ENCODE measurements at regions not wholly inside any gene's neighbourhood (a gene's known extent, or its start where the extent isn't known, plus 50 kb on each side); places are given as distances from the start of the nearest gene placed in this dataset.

GRCh38 chr13:34416971-34417380 is 525.1 kb upstream of the NBEA start:
- Histone ChIP-seq H3K9ac (ENCODE audit: low read depth in 1 of 2, low read length in 2 of 2) (no peak overlapping the region), H3K4me3 (ENCODE audit: low read depth in 1 of 3, low read length in 3 of 3) (no peak overlapping the region), H3K36me3 (ENCODE audit: control insufficient read depth in 4 of 4, insufficient read depth in 3 of 4, low read depth in 1 of 4, low read length in 3 of 4) (no peaks in the 10 kb centered on the region), H3K4me1 (ENCODE audit: control insufficient read depth in 4 of 4, insufficient read depth in 4 of 4, low read length in 3 of 4) (no peaks in the 10 kb centered on the region), H3K9me3 (ENCODE audit: control insufficient read depth in 4 of 4, low read length in 3 of 4) (no peaks in the 10 kb centered on the region), H3K27me3 (ENCODE audit: control insufficient read depth in 4 of 4, insufficient read depth in 4 of 4, low read length in 3 of 4) (no peaks in the 10 kb centered on the region), H3K27ac (ENCODE audit: low read depth in 1 of 2, low read length in 2 of 2) (no peak overlapping the region)
- 56% methylated on average over 5 of the region's 5 CpGs for WGBS
- TF ChIP-seq REST (IDR thresholded peaks at IDR 0.05) (no peak), MAX (IDR thresholded peaks at IDR 0.05) (no peak), HNF4G (IDR thresholded peaks at IDR 0.05) (no peak), JUND (IDR thresholded peaks at IDR 0.05) (no peak), CTCF (IDR thresholded peaks at IDR 0.05; ENCODE audit: low read depth, low read length, missing input control) (no peak), RAD21 (IDR thresholded peaks at IDR 0.05) (no peak), ZBTB33 (IDR thresholded peaks at IDR 0.05) (no peak), NR2F2 (IDR thresholded peaks at IDR 0.05) (no peak), FOXA1 (IDR thresholded peaks at IDR 0.05) (no peak)
- DNase-seq (ENCODE audit: low spot score), result no peak

- 83% methylated on average over 4 of the region's 4 CpGs for WGBS
- no peak overlapping the region for H3K27ac ChIP-seq (ENCODE audit: low read depth in 1 of 2, low read length in 2 of 2)
- TF ChIP-seq EGR1 (IDR thresholded peaks at IDR 0.05; ENCODE audit: low read depth in 2 of 2) (no peak), SP1 (IDR thresholded peaks at IDR 0.05) (no peak), YY1 (IDR thresholded peaks at IDR 0.05) (no peak), REST (IDR thresholded peaks at IDR 0.05) (no peak), ATF3 (IDR thresholded peaks at IDR 0.05) (no peak), MAX (IDR thresholded peaks at IDR 0.05) (no peak), HNF4G (IDR thresholded peaks at IDR 0.05) (no peak), ZBTB33 (IDR thresholded peaks at IDR 0.05) (no peak), FOXA1 (IDR thresholded peaks at IDR 0.05) (no peak), FOXA2 (IDR thresholded peaks at IDR 0.05) (no peak), NR2F2 (IDR thresholded peaks at IDR 0.05) (no peak), TAF1 (conservative IDR thresholded peaks at IDR 0.05) (no peak)
- no peak overlapping the region for H3K9ac ChIP-seq (ENCODE audit: low read depth in 1 of 2, low read length in 2 of 2)
- H3K4me1 ChIP-seq (ENCODE audit: control insufficient read depth in 4 of 4, insufficient read depth in 4 of 4, low read length in 3 of 4), result no peaks in the 10 kb centered on the region
- no peaks in the 10 kb centered on the region for H3K9me3 ChIP-seq (ENCODE audit: control insufficient read depth in 4 of 4, low read length in 3 of 4)
- DNase-seq (ENCODE audit: low spot score), result no peak
- H3K4me3 ChIP-seq (ENCODE audit: low read depth in 1 of 3, low read length in 3 of 3), result no peak overlapping the region
- no peaks in the 10 kb centered on the region for H3K36me3 ChIP-seq (ENCODE audit: control insufficient read depth in 4 of 4, insufficient read depth in 3 of 4, low read depth in 1 of 4, low read length in 3 of 4)
- no peaks in the 10 kb centered on the region for H3K27me3 ChIP-seq (ENCODE audit: control insufficient read depth in 4 of 4, insufficient read depth in 4 of 4, low read length in 3 of 4)
Observed at GRCh38 chr13:34417896-34418295, 524.2 kb upstream of the NBEA start.

All from liver (tissue), 8 donors.